HG03565 (cell line): ENCODE measurements at regions not wholly inside any gene's neighbourhood (a gene's known extent, or its start where the extent isn't known, plus 50 kb on each side); places are given as distances from the start of the nearest gene placed in this dataset.

Experiments used
- ATAC-seq: cut with Tn5 transposase; IDR thresholded peaks from one replicate; pipeline ENCODE4 v1.9.1; 2021; ENCODE audit warnings: mild to moderate bottlenecking, moderate library complexity; ENCODE audit not compliant: unreplicated experiment

DNA sequence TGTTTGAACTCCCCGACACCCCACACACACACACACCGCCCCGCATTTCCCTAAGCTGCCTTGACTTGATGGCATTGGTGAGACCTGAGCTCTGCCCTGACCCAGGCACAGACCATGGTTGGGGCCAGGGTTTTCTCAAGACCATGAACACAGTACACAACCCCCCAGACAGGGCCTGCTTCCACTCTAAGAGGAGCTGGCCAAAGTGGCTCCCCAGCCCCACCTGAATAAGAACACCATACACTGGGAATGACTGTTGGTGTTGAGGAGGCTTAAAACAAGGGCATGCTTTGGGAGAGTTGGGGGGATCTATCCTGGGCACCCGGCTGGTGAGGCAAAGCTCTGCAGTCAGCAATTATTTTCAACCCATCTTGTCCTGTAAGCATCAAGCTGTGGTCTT, 77.6 kb upstream of the SYT6 start:
- ATAC-seq, result no peak

DNA sequence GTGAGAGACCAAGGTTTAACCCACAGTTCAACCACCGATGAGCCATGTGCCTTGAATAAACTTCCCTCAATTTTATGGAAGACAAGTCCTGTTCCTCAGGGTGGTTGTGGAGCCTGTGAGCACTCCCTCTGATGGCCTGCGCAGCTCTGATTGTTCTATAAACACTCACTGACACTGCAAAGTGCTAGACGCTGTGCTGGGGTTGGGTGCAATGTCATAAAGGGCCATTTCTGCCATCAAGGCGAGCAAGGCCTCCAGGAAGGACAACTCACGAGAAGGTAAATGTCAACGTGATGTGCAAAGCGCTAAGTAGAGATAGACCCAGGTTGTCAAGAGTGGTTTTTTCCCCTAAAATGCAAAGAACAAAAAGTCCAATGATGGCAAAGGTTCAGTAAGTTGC, 75.7 kb upstream of the SYT6 start:
- ATAC-seq, result no peak

GRCh38 chr1:114227059-114227458, 73.4 kb upstream of the SYT6 start:
- ATAC-seq, result no peak

DNA sequence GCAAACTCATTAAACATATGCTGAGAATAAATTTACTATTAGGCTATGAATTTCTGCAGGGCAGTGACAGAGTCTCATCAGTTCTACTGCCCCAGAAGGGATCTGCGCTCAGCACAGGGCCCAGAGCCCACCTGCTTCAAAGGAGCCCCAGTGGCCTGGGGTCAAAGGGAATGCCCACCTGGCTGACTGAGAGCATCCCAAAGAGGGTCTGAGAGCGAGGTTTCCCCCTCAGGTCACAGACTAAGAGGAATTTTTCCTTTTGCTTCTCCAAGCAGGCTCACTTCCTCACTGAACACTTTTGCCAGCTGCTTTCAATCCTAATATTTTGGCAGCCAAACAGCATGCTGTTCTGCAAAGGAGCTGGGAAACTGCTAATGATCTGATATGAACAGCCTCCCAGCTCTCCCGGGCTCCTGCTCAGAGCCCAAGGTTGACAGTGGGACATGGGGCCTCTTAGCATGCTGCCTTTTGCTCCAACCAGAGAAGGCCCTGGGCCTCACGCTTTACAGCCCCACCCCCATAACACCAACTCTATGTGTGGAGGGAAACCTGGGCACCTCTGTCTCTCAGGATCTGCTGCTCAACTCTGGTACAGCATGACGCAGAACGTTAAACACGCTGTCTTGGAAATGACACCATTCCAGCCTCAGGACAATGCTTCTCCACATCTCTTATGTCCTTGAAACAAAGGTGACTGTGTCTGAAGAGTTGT, 70.7 kb upstream of the SYT6 start:
- ATAC-seq, result no peak

DNA sequence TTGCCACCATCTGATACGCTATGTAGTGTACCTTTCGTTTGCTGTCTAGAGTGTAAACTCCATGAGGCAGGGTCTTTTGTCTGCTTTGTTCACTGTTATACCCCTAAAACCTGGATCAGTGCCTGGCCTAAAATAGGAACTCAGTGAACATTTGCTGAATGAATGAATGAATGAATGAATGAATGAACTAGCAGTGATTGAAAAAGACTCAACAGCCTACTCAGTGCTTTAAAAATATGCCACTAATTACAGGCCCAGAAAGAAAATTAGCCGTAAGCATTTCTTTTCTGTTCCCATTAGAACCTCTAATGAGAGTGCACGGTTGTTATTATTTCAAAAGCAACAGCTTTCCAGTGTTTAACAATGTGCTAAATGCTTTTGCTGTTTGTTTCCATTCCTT, 69.3 kb upstream of the SYT6 start:
- no peak for ATAC-seq

- ATAC-seq, result no peak
Measured at GRCh38 chr1:114219172-114219868, 65.7 kb upstream of the SYT6 start.

DNA sequence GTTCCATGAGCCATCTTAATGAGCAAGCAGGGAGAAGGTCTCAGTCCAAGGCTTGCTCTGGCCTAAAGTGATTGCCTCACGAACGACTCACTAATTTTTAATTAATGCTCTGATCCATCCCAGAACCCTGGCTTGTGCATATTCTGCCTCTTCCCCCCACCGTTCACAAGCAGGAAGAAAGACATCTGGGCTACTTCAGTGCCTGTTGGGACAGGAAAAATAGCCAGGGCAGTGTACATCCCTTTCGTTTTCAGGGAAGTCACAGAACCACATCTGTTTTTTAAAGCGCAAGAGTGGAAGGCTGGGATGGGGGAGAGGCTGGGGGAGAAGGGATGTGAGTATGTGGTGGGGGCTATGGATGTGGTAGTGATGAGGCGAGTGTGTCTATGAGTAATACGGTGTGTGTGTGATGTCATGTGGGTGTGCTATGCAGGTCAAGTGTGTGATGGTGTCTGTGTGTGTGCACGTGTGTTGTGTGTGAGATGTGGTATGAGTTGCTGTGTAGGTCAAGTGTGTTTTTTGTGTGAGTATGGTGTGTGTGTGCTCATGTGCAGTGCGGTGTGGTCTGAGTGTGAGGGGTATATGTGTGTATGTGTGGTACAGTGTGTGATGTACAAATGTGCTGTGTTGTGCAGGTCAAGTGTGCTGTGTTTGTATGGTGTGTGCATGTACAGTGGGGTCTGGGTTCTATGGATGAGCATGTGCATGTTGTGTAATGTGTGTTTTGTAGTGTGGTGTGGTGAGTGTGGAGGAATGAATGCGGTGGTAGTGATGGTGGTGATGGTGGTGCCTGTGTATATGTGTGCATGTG, 64.9 kb upstream of the SYT6 start:
- ATAC-seq, result no peak

DNA sequence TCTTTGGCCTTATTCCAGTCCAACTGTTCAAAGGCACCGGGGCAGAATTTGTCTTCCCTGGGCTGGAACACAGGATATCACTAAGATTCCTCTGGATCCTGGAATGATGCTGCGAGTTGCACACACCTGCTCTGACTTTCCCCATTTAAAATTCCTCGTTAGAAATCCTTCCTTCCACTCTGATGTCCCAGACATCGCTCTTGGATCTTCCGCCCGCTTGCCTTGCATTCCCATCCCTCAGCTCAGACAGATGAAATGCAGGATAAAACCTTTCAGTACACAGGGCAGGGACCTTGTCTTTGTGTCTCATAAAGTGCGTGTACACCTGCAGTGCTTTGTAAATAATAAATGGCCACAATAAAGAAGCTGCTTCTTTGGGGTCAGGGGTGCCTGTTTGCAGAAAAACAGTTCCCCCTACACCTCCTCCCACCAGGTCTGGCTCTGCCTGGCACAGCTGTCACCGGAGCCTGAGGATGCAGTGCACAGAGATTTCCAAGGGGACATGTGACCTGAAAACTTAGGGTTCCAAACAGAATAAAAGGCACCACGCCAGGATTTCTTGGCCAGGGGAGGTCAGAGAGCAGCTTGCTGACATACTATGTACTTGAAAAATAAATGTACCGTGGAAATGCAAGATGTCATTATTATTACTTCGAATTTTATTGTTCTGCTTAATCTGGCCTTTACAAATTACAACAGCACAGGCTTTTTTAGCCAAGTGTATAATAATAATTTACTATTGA, 62.9 kb upstream of the SYT6 start:
- no peak for ATAC-seq

DNA sequence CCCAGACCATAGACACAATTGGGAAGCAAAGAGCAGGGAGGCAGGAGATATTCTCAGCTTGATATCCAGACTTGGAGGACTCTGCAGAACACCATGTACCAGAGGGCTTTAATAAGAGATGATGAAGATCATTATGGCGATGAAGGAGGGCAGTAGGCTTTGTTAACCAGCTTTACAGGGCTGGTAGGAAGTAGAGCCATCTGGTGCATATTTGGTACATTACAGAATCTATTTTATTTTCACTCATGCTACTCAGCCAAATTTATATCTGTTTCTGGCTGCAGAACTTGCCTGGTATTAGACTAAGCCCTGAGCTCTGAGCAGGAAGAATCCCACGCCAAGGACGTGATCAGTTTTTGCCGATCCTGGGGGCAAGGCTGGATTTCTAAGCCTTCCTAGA, 61.8 kb upstream of the SYT6 start:
- no peak for ATAC-seq

DNA sequence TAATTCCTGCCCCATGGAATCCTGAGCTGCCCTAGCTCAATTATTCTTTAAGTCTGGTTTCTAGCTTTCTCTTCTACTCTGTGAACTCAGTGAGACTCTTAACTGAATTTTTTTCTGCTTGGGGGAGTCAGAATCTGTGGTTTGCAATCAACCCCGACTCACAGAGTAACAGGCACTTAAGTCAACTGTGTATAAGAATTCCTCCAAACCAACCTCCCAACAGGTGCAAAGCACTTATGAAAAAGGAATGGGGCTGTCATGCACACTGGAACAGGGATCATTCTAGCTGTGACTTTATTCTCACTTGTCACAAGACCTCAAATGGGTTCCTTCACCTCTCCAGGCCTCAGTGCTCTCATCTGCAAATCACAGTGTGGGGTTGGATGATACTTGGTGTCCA, 60.3 kb upstream of the SYT6 start:
- no peak for ATAC-seq

GRCh38 chr1:114209971-114210370, 56.3 kb upstream of the SYT6 start:
- ATAC-seq, result no peak

- no peak for ATAC-seq
Measured at GRCh38 chr1:114208714-114209113, 55.0 kb upstream of the SYT6 start.

DNA sequence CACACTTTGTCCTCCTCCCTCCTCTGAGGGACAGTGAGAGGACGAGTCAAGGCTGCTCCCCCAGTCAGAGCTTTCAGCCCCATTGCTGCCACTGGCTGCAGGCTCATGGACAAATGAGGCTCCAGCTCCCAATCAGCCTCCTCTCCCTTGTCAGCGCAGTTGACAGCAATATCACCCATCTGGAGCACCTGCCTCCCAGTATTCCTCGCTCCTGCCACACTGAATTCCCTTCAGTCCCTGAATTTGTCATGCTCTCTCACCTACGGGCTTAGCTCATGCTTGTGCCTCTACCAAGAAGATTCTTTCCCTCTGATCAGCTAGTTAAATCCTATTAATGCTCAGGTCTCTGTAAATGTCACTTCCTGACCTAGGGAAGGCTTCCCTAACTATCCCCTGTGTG, 54.4 kb upstream of the SYT6 start:
- no peak for ATAC-seq

DNA sequence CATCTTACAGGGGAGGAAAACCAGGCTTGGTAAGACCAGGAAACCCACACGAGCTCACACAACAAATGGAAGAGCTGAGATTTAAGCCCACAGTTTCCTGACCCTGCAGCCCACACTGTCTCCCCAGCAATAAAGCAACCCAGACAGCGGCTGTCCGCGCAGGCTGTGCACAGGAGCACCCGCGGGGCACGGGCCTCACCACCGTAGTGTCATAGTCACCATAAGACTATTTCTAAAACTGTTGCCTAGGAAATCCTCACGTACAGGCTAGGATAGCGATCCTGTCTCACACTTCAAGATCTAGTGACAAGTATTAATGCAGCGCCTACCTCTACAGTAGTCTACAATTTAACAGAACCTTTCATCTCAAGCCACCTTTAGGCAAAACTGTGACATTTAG, 54.0 kb upstream of the SYT6 start:
- ATAC-seq, result no peak

- no peak for ATAC-seq
Measured at GRCh38 chr1:114206392-114206791, 52.7 kb upstream of the SYT6 start.

DNA sequence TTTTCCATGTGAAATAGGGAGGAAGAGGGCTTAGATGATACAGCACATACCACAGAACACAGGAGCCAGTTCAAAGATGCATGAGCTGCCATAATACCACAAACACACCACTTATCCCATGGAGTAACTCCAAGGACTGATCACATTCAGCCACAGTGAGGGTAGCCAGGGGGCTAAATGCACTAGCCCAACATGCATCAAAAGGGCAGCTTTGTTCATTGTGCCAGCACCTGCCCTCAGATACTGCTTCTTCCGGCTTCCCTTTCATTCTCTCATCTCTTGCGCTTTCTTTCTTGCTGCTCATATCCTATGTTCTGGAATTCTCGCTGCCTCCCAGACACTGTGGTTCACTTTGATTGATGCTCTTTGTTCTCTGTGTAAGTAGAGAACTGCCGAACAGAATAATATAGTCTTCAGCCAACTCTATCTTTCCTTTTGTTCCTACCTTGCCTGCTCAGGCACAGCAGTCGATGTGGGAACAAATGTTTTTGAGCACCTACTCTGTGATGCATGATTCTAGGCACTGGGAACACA, 50.0 kb upstream of the SYT6 start:
- ATAC-seq, result no peak
